Left lobe of liver (tissue), 2 donors: ENCODE measurements at regions not wholly inside any gene's neighbourhood (a gene's known extent, or its start where the extent isn't known, plus 50 kb on each side); places are given as distances from the start of the nearest gene placed in this dataset.

ENCODE experiments used
- ATAC-seq: fragments of 200-7000 bp; cut with Tn5 transposase; one replicate; pipeline ENCODE4 v1.9.1; 2020; ENCODE audit warnings: mild to moderate bottlenecking, moderate library complexity
- DNase-seq: peaks from one replicate; pipeline ENCODE4 v3.0.0-alpha.2; 2020; ENCODE audit warnings: low spot score
- donor health status: DM: no; HTN: no; CAD: no; lungs with moderate emphysema.
- donor health status: DM: no; HTN: yes; CAD: no.

DNA sequence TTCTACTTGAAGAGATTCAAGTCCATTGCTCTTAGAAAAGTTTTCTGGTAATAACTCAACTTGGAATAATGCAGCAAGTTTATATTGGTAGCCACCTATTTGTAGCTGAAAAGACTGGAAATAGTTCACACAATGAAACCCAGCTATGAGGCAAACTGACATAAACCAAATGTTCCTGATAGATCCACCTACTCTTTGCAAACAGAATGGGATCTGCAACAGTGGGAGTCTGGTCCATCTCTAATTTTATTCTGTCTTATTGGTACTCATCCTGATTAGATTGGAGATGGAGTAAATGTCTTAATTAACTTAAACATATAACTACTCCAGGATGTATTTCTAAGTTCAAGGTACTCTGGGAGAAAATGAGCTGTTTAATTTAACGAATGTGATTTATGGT, 438.0 kb downstream of the OLFM4 start:
- ATAC-seq: no peak
- DNase-seq: no peak

DNA sequence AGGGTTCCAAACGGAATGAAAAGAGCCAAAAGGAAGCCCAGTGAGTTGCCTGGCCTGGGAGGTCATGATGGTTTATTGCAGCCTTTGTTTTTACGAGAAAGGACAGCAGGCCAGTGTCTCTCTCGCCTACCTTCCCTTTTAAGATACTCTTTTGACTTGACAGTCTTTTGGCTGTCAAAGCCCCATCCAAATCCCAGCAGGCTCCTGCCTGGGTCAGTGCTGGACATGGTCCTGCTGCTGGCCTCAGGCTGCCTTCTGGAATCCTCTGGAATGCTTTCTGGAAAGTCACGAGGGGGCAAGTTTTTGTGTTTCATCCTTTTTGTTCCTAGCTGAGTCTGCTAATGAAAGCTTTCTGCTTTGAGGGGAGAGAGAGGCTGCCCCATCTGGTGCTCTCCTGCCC, 444.8 kb downstream of the OLFM4 start:
- no peak for DNase-seq
- no peak for ATAC-seq

DNA sequence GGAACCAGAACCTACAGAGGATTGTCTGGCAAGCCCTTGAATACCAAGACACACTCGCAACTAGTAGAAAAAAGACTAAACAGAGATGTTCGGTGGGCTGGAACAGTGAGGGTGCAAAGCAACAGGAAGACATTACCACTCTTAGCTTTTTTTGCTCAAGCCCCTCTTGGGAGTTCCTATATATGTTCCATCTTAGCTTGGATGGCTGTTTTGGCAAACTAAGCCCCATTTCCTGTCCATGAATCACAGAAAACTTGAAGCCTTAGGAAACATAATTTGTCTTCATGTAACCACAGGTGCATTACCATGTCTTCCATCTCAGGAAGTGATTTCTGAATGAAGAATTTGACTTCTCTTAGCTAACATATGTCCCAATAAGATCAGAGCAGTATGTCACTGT, 446.3 kb downstream of the OLFM4 start:
- no peak for ATAC-seq
- no peak for DNase-seq

DNA sequence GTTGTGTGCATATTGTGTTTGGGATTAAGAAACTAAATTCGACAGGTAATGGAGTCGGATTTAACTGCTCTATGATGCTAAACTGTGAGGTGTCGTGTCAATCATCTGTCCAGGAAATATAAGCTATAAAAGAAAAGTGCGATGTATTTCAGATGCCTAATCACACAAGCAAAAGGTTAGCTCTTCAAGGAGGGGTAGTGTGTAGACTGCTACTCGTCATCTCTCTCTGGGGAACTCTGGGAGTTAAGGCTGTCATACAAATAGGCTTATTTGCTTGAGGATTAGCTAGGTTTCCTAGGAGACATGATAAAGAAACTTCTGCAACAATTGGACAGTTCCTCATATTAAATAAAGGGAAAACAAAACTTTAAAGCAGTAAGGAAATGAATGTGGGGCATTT, 462.1 kb downstream of the OLFM4 start:
- DNase-seq (no peak), ATAC-seq (no peak)

DNA sequence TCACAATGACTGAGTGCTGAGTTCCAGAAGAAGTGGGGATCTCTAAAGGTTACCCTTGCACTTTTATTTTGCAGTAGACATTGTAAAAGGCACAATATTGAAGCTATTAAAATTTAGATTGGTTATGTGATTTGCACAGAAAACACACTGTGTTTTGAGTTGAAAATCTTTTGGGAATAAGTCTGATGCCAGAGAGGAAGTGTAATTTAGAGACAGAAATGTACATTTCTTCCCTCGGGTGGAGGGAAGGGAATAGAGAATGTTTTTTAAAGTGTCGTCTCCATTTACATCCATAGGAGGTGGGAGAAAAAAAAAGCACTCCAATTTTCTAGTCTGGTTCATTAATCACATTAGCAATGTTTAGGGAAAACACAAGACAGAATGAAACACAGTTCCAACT, 465.8 kb downstream of the OLFM4 start:
- DNase-seq (no peak), ATAC-seq (no peak)

DNA sequence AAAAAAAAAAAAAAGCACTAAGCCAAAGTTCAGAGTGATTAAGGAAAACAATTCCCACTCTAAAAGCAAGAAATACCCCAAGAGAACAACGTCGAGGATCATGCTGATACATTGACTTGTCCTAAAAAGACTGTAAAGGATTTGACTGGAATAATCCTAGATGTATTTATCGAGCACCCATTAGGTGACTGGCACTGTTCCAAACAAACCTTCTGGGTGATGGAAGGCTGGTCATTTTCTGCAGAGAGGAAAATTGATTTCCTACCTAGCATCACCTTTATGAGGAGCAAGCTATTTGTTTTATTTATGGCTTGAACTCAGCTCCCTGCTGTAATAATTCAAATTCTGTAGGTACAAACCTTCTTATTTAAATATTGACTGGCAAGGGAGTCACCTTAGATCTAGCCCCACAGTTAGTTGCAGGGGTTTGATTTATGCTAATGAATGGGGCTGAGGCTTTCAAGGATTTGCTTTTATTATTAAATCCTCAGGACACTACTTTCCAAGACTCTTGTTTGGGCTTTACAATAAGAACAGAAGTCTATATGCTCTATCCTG, 471.0 kb downstream of the OLFM4 start:
- ATAC-seq: no peak
- no peak for DNase-seq

DNA sequence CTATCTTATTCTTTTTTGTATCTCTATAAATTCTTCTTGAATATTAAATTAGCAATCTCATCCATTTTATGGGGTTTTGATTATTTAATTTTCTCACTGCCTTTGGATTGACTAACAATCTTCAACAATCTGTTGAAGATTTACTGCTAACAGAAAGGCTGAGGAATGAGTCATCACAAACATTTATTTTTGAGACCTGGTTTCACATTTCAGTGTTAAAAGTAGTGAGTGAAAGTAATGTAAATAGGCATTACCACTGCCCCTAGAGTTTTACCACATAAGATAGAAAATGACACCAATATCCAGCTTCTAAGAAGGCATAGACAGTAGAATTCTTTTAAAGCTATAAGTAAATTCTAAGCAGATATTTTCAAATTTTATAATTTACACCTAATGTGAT, 472.8 kb downstream of the OLFM4 start:
- ATAC-seq (no peak), DNase-seq (no peak)

DNA sequence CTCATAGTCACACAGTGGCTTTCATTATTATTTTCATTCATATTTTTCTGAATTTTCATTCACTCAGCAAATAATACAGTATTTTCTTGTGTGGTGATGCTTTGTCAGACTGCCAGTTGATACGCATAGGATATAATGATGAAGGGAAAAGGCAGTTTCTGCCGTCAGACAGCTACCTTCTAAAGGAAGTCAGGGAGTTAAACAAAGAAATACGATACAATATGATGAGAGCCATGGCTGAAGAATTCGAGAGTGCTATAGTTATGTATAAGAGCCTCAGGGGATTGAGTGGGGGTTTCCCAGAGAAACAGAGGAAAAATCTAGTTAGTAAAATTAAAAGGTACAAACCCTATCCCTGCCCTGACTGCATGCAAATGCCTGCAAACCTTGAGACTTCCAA, 479.1 kb downstream of the OLFM4 start:
- ATAC-seq: no peak
- no peak for DNase-seq

DNA sequence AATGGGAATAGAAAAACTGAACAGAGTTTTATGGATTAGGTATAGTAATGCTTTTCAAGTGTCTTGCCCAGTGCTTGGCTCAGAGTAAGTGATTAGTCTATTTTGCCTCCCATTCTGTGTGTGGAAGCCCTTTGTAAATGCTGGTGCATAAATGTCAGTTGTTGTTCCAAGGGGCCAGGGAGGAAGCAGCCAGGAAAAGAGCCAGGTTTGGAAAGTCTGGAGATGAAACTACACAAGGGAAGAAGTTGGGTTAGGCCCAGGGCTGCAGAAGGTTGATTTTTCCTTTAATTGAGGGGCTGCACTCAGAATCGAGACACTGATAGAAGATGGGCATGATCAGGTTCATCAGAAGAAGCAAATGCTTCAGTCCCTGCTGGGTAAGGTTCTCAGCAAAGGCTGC, 484.0 kb downstream of the OLFM4 start:
- DNase-seq: no peak
- no peak for ATAC-seq

DNA sequence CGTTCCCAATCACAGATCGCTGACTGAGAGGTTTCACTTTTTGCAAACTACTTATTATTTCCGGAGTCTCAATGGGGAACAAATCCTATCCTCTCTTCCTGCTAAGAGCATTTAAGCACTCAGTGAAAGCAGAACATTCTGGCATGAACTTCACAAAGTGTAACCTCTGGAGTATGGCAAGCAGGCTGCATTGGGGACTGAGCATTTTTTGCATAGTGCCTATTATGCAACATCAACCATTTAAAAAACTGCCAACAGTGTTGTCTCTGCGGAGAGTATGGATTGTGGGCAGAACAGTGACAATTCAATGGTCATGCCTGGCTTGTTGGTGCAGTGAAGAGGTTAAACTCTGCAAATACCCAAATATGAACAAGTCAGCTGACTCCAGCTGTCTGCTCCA, 484.6 kb downstream of the OLFM4 start:
- DNase-seq (no peak), ATAC-seq (peak; percentile 38)

DNA sequence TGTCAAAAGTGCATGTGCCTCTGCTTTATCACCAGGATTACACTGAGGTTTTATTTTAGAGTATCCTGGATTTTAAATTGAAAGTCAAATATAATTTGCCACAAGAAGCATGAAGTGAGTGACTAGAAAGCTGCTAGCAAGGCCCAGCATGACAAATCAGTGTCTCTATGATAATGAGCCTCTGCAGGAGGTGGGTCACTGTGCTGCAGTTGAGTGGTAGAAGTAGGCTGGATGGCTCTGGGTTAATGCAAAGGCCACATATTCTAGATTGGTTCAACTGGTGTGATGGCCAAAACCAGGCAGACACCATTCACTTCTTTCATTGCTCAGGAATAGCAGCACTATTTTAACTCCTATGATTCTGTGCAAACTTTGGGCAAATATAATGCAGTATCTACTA, 491.5 kb downstream of the OLFM4 start:
- DNase-seq (no peak), ATAC-seq (no peak)

DNA sequence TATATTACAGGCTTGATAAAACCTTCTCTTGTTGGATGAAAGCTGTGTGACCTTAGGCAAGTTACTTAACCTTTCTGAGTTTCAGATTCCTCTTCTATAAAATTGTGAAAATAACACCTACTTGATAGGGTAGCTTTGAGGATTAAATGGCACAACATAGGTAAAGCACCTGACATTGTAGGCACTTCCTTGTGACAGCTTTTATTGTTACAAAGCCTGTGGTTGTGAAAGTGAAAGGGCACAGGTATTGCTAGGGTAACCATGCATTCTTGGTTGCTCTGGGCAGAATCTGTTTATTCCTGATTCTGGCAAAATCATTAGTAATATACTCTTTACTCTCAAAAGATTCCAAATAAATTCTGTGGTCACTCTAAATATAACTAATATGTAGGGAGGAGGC, 493.4 kb downstream of the OLFM4 start:
- DNase-seq: no peak
- no peak for ATAC-seq

DNA sequence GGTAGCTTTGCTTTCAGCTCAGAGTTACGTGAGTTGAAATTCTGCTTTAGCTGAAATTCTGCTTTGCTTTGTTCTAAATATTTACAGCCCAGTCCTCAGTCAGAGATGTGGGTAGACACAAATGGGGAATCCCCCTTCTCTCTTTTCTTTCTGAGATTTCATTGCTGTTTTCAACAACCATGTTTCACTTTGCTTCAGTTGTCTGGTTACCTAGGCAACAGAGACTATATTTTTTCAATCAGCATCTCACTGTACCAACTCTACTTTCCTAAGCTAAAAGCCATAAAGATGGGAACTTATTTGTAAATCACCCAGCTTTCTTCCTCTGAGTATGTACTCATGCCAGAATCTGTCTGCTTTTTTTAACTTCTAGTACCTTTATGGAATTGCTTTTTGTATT, 509.0 kb downstream of the OLFM4 start:
- no peak for ATAC-seq
- DNase-seq: no peak

DNA sequence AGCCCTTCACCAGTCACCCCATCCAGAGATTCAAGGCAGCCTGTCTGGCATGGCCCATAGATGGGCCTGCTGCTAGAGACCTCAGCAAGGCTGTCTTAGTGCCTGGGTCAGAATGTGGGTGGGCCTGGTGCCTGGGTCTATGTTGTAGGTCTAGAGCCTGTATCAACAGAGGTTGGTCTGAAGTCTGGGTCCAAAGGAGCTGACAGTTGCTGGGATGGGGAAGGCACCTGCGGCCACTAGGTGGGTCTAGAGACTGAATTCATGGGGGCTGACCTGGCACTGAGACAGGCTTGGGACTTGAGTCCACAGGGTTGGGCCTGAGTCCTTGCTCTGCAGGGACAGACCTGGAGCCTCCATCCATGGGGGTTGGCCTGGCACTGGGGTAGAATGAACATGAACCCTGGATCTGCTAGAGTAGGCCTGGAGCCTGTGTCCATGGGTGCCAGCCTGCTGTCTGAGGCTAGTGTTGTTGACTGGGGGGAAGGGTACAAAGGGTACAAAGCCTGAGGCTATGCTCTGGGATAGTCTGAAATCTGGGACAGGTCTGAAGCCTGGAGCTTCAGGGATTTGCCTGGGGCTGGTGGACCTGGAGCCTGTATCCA, 516.8 kb downstream of the OLFM4 start:
- ATAC-seq (no peak), DNase-seq (no peak)

DNA sequence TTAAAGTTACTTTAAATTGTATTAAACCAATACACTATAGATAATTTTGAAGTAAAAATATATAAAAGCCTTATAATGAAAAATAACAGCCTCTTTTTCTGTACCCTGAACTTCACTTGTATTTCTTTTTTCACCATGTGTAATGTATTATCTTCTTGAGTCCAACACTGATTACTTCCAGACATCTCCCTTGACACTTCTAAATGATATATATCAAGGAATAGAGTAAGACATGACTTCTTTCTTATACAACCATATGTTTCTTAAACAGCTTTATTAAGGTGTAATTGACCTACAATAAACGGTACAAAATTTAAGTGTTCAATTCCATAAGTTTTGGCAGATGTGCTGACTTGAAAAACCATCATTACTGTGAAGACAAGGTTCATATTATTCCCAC, 531.9 kb downstream of the OLFM4 start:
- no peak for DNase-seq

DNA sequence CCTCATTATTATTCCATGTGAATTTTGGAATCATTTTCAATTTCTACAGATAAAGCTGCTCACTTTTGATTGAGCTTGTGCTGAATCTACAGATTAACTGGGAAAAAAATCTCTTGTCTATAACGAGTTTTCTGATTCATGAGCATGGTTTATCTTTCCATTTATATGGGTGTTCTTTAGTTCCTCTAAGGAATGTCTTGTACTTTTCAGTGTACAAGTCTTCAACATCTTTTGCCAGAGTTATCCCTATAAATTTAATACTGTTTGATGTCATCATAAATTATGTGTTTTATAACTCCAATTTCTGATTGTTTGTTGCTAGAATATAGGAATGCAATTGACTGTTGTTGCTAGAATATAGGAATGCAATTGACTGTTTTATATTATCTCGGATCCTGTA, 533.8 kb downstream of the OLFM4 start:
- no peak for ATAC-seq
- no peak for DNase-seq

More for the DNA sequence above, 531.9 kb downstream of the OLFM4 start:
- ATAC-seq: no peak

DNA sequence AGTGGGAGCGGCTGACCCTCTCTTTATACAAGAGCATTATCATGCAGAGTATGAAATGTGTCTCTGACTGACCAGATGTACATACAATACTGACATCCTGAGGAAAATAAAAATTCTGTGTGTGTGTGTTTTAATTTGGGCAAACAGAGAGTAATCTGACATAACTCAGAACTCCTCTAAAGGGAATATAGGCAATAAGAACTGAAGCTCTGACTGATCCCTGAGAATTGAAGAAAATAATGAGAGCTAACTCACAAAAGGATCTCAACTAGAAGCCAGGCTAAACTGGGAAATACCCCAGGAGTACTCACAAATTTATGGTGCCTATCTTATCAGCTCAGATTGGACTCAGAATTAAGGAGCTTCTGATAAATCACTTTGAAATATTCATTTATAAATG, 539.9 kb downstream of the OLFM4 start:
- ATAC-seq (no peak), DNase-seq (no peak)

DNA sequence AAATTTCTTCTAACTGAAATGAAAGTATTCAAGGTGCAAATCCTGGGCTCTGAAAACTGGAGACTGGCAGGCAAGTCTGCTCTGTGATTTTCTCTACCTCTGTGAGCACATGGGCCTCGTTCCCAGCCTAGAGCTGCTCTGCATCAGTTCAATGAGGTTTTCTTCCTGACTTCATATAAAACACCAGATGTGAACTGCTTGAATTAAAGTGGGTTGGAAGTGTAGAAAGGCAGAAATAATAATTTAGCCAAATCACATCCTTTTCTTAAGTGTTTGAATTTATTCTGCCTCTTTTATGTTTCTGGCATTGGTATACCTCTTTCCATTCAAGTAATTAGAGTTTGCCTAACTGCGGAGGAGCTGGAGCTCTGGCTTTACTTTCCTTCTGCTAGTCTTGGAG, 540.8 kb downstream of the OLFM4 start:
- no peak for DNase-seq
- no peak for ATAC-seq

DNA sequence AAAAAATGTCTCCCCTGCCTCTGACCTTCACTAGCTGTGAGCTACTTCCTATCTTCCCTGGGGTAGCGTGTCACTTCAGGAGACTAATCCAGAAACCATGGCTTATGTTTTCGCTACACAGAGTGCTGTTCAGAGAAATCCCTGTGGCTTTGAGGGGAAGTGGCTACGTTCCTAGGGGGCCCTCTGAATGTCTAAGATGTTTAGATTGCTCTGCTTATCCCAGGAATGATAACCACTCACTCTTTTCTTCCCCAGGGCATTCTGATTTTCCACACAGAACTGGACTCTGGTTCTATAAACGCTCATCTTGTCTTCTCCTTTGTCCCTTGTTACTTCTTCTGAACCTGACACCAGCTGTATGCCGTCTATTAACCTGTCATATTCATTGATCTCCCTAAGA, 572.5 kb downstream of the OLFM4 start:
- DNase-seq (no peak), ATAC-seq (no peak)

DNA sequence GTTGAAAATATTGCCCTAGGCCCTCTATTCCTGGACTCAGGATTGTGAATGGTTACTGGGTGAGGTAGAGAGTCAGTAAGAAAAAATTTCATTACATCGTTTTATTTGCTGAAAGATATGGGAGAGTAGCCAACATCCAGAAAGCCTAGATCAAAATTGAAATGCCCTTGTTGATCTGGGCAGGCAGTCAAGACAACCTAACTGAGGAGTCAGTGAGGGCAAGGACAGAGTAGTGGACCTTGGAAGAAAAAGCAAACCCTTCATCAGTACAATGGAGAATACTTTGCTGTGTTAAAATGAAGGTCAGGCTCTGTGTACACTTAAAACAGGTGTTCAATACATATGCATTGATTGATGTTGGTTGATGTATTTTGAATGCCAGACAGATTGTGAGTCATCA, 576.7 kb downstream of the OLFM4 start:
- DNase-seq (no peak), ATAC-seq (no peak)

DNA sequence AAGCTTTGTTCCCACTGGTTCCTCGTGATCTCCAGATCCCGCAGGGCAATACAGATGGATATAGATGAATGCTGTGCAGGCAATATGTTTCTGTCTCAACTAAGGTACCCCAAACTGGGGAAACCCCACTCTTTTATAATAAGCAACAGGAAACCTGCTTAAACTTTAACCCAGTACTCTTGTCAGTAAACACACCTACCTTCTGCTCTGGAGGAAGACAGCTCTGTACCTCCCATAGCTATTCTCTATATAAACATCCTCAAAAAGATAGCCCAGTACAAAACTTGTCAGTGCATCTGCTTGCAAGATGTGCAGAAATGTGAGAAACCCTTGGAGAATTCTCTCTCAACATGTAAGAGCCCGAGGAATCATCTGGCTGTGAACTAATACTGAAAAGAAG, 583.6 kb downstream of the OLFM4 start:
- no peak for ATAC-seq
- no peak for DNase-seq

DNA sequence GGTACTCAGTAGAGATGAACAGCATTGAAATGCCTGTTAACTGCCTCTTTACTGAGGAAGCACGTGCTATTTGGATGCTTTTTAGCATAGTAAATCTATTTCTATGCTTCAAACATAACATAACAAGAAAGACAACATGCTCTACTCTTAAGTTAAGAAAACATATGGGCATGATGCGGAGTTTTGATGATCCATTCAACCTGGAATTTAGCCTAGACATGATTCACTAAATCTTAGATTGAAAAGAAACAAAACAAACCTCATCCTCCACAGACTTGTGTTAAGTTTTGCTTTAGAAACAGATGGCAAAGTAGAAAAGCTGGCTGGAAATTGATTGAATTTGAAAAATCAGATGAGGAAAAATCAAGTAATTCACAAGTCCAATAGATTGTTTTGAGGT, 593.8 kb downstream of the OLFM4 start:
- no peak for ATAC-seq
- DNase-seq: no peak

DNA sequence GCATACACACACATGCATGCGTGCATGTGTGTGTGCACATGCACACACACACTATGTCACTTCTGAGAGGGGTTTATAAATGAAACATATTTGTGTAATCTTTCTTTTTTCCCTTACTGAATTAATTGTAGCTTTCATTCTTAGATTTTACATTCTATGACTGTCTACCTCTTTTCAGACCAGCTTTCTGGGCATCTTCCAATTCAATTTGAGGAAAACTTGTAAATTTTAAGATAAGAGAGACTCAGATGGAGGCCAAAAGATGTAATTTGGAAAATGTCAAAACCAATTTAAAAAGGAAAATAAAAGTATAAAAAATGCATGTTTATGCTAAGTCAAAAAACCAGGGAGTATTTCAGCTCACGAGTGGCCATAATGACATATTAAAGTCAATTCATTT, 594.5 kb downstream of the OLFM4 start:
- DNase-seq (no peak), ATAC-seq (no peak)

DNA sequence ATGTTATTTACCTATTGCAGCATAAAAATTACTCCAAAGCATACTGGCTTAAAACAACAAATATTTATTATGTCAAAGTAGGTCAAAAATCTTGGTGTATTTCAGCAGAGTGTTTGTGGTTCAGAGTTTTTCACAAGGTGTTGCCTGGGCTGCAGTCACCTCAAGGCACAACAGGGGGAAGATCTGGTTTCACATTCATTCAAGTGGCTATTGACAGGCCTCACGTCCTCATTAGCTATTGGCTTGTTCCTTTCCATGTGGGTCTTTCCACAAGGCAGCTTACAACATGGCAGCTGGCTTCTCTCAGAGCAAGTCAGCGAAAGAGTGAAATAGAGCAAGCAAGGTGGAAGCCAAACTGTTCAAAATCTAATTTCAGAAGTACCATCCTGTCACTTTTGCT, 602.9 kb downstream of the OLFM4 start:
- no peak for DNase-seq
- no peak for ATAC-seq
